ENCODE measurements at regions not wholly inside any gene's neighbourhood (a gene's known extent, or its start where the extent isn't known, plus 50 kb on each side); places are given as distances from the start of the nearest gene placed in this dataset.

- no peak overlapping the region for H2AFZ ChIP-seq
- WGBS (ENCODE audit: low lambda C conversion rate, missing lambda C conversion rate): 87% methylated on average over 7 of the region's 7 CpGs
- H3K4me2 ChIP-seq: no peak overlapping the region
- H3K4me3 ChIP-seq: no peak overlapping the region
- no peaks in the 10 kb centered on the region for H4K20me1 ChIP-seq (ENCODE audit: insufficient read depth, poor library complexity, severe bottlenecking)
- DNase-seq (ENCODE audit: low spot score): no peak
- H3K4me1 ChIP-seq (ENCODE audit: insufficient read depth): no peaks in the 10 kb centered on the region
- no peak overlapping the region for H3K27ac ChIP-seq
- H3K36me3 ChIP-seq (replicated peaks; ENCODE audit: insufficient read depth, low read depth): no peaks in the 10 kb centered on the region
- TF ChIP-seq EZH2phosphoT487 (IDR thresholded peaks at IDR 0.05; ENCODE audit: low read depth, severe bottlenecking, unreplicated experiment): no peak
- no peak for TF ChIP-seq EZH2 (IDR thresholded peaks at IDR 0.05; ENCODE audit: borderline replicate concordance)
- TF ChIP-seq, protein P1, sequence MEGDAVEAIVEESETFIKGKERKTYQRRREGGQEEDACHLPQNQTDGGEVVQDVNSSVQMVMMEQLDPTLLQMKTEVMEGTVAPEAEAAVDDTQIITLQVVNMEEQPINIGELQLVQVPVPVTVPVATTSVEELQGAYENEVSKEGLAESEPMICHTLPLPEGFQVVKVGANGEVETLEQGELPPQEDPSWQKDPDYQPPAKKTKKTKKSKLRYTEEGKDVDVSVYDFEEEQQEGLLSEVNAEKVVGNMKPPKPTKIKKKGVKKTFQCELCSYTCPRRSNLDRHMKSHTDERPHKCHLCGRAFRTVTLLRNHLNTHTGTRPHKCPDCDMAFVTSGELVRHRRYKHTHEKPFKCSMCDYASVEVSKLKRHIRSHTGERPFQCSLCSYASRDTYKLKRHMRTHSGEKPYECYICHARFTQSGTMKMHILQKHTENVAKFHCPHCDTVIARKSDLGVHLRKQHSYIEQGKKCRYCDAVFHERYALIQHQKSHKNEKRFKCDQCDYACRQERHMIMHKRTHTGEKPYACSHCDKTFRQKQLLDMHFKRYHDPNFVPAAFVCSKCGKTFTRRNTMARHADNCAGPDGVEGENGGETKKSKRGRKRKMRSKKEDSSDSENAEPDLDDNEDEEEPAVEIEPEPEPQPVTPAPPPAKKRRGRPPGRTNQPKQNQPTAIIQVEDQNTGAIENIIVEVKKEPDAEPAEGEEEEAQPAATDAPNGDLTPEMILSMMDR (IDR thresholded peaks at IDR 0.05; ENCODE audit: poor library complexity): no peak
- H3K27me3 ChIP-seq: no peaks in the 10 kb centered on the region
- no peaks in the 10 kb centered on the region for H3K9me3 ChIP-seq (ENCODE audit: low read depth)
- no peaks in the 10 kb centered on the region for H3K9me2 ChIP-seq (replicated peaks; ENCODE audit: insufficient read depth)
- no peaks in the 10 kb centered on the region for H3K79me2 ChIP-seq
Measured at GRCh38 chr15:97456521-97457202, 503.8 kb upstream of the ARRDC4 start.

- no peaks in the 10 kb centered on the region for H3K36me3 ChIP-seq (replicated peaks; ENCODE audit: insufficient read depth, low read depth)
- H3K4me2 ChIP-seq: no peak overlapping the region
- H3K27ac ChIP-seq: no peak overlapping the region
- H3K4me1 ChIP-seq (ENCODE audit: insufficient read depth): no peaks in the 10 kb centered on the region
- H2AFZ ChIP-seq: no peak overlapping the region
- no peak overlapping the region for H3K4me3 ChIP-seq
- no peak for TF ChIP-seq EZH2 (IDR thresholded peaks at IDR 0.05; ENCODE audit: borderline replicate concordance)
- no peak for TF ChIP-seq EZH2phosphoT487 (IDR thresholded peaks at IDR 0.05; ENCODE audit: low read depth, severe bottlenecking, unreplicated experiment)
- TF ChIP-seq, protein P1 (IDR thresholded peaks at IDR 0.05; ENCODE audit: poor library complexity): no peak
- H3K79me2 ChIP-seq: no peaks in the 10 kb centered on the region
- 88% methylated on average over 3 of the region's 3 CpGs for WGBS (ENCODE audit: low lambda C conversion rate, missing lambda C conversion rate)
- DNase-seq (ENCODE audit: low spot score): no peak
- no peaks in the 10 kb centered on the region for H4K20me1 ChIP-seq (ENCODE audit: insufficient read depth, poor library complexity, severe bottlenecking)
- no peaks in the 10 kb centered on the region for H3K9me2 ChIP-seq (replicated peaks; ENCODE audit: insufficient read depth)
- no peaks in the 10 kb centered on the region for H3K27me3 ChIP-seq
- no peaks in the 10 kb centered on the region for H3K9me3 ChIP-seq (ENCODE audit: low read depth)
Measured at GRCh38 chr15:97457203-97457847, 503.2 kb upstream of the ARRDC4 start.

DNA sequence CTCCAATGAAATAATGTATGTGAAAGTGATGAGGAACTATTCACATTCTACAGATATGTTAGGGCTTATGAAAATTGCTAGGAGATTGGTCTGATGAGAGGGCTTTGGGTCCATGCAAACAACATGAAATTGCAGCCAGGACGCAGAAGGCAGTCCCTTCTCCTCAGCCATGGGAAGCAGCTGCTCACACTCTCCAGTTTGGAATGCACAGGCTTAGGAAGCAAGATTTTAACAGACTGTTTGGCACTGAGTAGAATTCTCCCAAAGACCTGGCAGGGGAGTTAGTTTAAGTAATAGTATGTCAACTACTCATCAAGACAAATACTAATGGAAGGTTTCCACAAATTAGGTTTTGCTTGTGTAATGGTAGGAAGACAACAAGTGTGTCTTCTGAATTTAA, 500.7 kb upstream of the ARRDC4 start:
- no peak for DNase-seq (ENCODE audit: low spot score)
- H3K9me2 ChIP-seq (replicated peaks; ENCODE audit: insufficient read depth): no peaks in the 10 kb centered on the region
- H3K27me3 ChIP-seq: no peaks in the 10 kb centered on the region
- 78% methylated on average over 1 of the region's 1 CpG for WGBS (ENCODE audit: low lambda C conversion rate, missing lambda C conversion rate)
- H3K4me1 ChIP-seq (ENCODE audit: insufficient read depth): no peaks in the 10 kb centered on the region
- no peak overlapping the region for H2AFZ ChIP-seq
- no peaks in the 10 kb centered on the region for H4K20me1 ChIP-seq (ENCODE audit: insufficient read depth, poor library complexity, severe bottlenecking)
- no peaks in the 10 kb centered on the region for H3K9me3 ChIP-seq (ENCODE audit: low read depth)
- no peak overlapping the region for H3K4me2 ChIP-seq
- H3K36me3 ChIP-seq (replicated peaks; ENCODE audit: insufficient read depth, low read depth): no peaks in the 10 kb centered on the region
- TF ChIP-seq EZH2 (IDR thresholded peaks at IDR 0.05; ENCODE audit: borderline replicate concordance) (no peak), EZH2phosphoT487 (IDR thresholded peaks at IDR 0.05; ENCODE audit: low read depth, severe bottlenecking, unreplicated experiment) (no peak)
- TF ChIP-seq, protein P1 (IDR thresholded peaks at IDR 0.05; ENCODE audit: poor library complexity): no peak
- H3K4me3 ChIP-seq: no peak overlapping the region
- no peak overlapping the region for H3K27ac ChIP-seq
- H3K79me2 ChIP-seq: no peaks in the 10 kb centered on the region
